ENCODE measurements at regions not wholly inside any gene's neighbourhood (a gene's known extent, or its start where the extent isn't known, plus 50 kb on each side); places are given as distances from the start of the nearest gene placed in this dataset.
"Not testable (repeated sequence)": the region's sequence is repeated elsewhere in the genome, so short reads cannot be mapped to it uniquely, and the experiment has no call there.

- intact Hi-C loops (cut with DNase I): no loop called here
- DNase-seq (ENCODE audit: low spot score): no peak
Measured at GRCh38 chr12:59517522-59517921, 78.3 kb upstream of the SLC16A7 start.

GRCh38 chr12:59500915-59501314 lies 94.9 kb upstream of the SLC16A7 start:
- DNase-seq (ENCODE audit: low spot score): no peak
- intact Hi-C loops (cut with DNase I): no loop called here

DNA sequence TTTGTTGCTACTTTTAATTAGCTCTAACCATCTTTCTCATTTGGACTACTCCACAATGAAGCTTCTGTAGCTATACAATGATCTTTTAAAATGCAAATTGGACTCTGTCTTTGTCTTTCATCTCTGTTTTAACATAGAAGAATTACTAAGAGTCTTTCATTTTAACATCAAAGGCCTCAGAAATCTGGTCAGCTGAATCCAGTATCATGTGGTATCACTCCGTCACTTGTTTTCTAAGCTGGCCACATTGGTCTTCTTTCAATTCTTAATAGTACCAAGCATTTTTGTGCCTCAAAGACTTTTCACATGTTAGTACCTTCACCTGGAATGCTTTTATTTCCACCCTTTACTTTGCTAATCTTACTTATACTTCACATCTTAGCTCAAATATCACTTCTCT lies 95.5 kb upstream of the SLC16A7 start:
- intact Hi-C loops (cut with DNase I): no loop called here
- DNase-seq (ENCODE audit: low spot score): no peak

DNA sequence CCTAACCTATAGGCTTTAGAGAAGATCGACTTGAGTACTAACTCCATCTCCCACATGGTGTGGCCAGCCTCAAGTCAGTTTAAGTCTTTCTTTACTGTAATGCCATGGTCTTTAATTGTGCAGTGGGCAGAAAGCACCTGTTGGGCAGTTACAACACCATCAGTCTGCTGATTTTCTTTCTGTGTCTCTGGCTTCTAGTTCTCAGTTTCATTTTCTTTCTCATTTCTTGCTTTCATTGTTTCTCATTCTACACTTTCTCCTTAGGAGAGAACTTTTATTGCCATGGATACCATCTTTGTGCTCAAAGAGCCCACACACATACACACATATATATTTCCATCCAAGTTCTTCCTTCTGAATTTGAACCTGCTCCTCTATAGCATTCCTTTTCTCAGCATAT lies 96.1 kb upstream of the SLC16A7 start:
- intact Hi-C loops (cut with DNase I): no loop called here
- DNase-seq (ENCODE audit: low spot score): no peak

- intact Hi-C loops (cut with DNase I): no loop called here
- no peak for DNase-seq (ENCODE audit: low spot score)
Measured at GRCh38 chr12:59494617-59495016, 101.2 kb upstream of the SLC16A7 start.

- no peak for DNase-seq (ENCODE audit: low spot score)
- intact Hi-C loops (cut with DNase I): no loop called here
Measured at GRCh38 chr12:59491877-59492276, 104.0 kb upstream of the SLC16A7 start.

GRCh38 chr12:59486827-59487226 lies 109.0 kb upstream of the SLC16A7 start:
- intact Hi-C loops (cut with DNase I): no loop called here
- DNase-seq (ENCODE audit: low spot score): no peak

GRCh38 chr12:59484575-59484974 lies 111.3 kb upstream of the SLC16A7 start:
- intact Hi-C loops (cut with DNase I): no loop called here

DNA sequence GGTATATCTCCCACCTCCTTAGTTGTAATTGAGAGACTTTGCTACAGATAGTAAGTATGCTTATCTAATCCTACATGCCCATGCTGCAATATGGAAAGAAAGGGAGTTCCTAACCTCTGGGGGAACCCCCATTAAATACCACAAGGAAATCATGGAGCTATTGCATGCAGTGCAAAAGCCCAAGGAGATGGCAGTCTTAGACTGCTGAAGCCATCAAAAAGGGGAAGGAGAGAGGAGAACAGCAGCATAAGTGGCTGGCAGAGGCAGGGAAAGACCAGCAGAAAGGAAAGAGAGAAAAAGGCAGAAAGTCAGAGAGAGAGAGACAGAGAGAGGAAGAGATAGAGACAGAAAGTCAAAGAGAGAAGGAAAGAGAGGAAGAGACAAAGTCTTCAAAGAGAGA lies 121.6 kb upstream of the SLC16A7 start:
- intact Hi-C loops (cut with DNase I): loop anchor here in 1 of 2 donors (5.0 kb wide), 1 partner anchor 1623 kb away; no protein-coding TSS in a partner anchor
- not testable (repeated sequence) for DNase-seq (ENCODE audit: low spot score)

More at GRCh38 chr12:59484575-59484974, 111.3 kb upstream of the SLC16A7 start:
- no peak for DNase-seq (ENCODE audit: low spot score)

- no peak for DNase-seq (ENCODE audit: low spot score)
- intact Hi-C loops (cut with DNase I): loop anchor here in 1 of 2 donors (5.0 kb wide), 1 partner anchor 1625 kb away; no protein-coding TSS in a partner anchor
Measured at GRCh38 chr12:59472273-59472672, 123.6 kb upstream of the SLC16A7 start.

GRCh38 chr12:59459966-59460660 lies 135.7 kb upstream of the SLC16A7 start:
- no peak for DNase-seq (ENCODE audit: low spot score)
- intact Hi-C loops (cut with DNase I): no loop called here

GRCh38 chr12:59453475-59453874 lies 142.4 kb upstream of the SLC16A7 start:
- intact Hi-C loops (cut with DNase I): no loop called here
- no peak for DNase-seq (ENCODE audit: low spot score)

GRCh38 chr12:59452746-59453145 lies 143.1 kb upstream of the SLC16A7 start:
- intact Hi-C loops (cut with DNase I): no loop called here
- no peak for DNase-seq (ENCODE audit: low spot score)

GRCh38 chr12:59452259-59452658 lies 143.6 kb upstream of the SLC16A7 start:
- DNase-seq (ENCODE audit: low spot score): no peak
- intact Hi-C loops (cut with DNase I): no loop called here

DNA sequence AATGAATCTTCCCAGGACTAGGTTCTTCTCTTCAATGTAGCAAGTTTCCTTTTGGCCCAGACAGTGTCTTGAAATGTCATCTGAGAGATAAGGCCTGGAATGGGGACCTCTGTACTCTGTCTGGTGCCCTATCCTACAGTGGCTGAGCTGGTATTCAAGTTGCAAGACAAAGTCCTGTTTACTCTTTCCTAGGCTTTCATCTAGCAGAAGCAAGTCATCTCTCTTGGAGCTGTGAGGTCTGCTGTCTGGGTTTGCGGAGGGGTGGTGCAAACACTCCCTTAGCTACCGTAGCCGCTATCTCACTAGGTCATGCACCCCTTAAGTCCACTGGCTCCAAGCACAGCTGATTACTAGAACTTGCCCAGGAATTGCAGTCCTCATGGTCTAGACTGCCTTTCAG lies 149.7 kb upstream of the SLC16A7 start:
- no peak for DNase-seq (ENCODE audit: low spot score)
- intact Hi-C loops (cut with DNase I): no loop called here

- no peak for DNase-seq (ENCODE audit: low spot score)
- intact Hi-C loops (cut with DNase I): no loop called here
Measured at GRCh38 chr12:59444932-59445331, 150.9 kb upstream of the SLC16A7 start.

DNA sequence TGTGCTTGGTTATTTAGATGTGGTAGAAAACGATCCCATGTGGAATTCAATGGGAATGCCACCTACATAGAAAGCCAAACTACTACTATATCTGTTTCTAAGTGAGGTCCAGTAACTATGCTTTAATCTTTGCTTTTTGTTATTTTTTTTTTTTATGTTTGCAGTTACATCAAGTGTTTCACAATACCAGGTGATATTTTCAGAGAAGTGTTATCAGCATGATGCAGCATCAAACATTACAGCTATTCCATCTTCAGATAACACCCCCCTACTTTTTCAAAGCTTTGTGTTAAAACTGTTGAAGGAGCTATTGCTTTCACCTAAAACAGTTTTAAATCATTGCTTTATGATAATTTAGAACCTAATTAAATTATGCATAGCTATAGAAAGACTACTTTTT lies 163.8 kb upstream of the SLC16A7 start:
- no peak for DNase-seq (ENCODE audit: low spot score)

GRCh38 chr12:59431266-59431665 lies 164.6 kb upstream of the SLC16A7 start:
- no peak for DNase-seq (ENCODE audit: low spot score)
- intact Hi-C loops (cut with DNase I): no loop called here

More for the DNA sequence above, 163.8 kb upstream of the SLC16A7 start:
- intact Hi-C loops (cut with DNase I): no loop called here

- DNase-seq (ENCODE audit: low spot score): no peak
- intact Hi-C loops (cut with DNase I): no loop called here
Measured at GRCh38 chr12:59429766-59430165, 166.1 kb upstream of the SLC16A7 start.

GRCh38 chr12:59425798-59426197 lies 170.0 kb upstream of the SLC16A7 start:
- DNase-seq (ENCODE audit: low spot score): no peak
- intact Hi-C loops (cut with DNase I): no loop called here

- DNase-seq (ENCODE audit: low spot score); intact Hi-C loops (cut with DNase I): not testable (repeated sequence)
Measured at GRCh38 chr12:59424666-59425065, 171.2 kb upstream of the SLC16A7 start.

DNA sequence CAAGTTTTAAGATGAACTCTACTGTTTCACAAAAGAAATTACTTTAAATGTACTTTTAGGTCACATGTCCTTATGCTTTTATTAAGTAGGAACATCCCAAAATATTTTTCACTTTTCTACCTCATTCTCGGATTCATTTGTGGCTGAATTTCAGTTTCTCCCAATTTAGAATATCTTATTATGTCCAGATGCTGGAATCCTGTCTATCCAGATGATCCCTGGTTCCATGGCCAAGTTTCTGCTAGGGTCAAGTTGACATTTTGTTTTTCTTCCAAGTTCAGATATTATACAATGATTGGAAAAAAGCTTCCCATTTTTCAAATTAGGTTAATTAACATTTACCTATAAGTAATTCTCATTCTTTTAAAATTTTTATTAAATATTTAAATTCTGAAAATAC lies 181.8 kb upstream of the SLC16A7 start:
- intact Hi-C loops (cut with DNase I): no loop called here
- DNase-seq (ENCODE audit: low spot score): no peak
